ENCODE measurements at regions not wholly inside any gene's neighbourhood (a gene's known extent, or its start where the extent isn't known, plus 50 kb on each side); places are given as distances from the start of the nearest gene placed in this dataset.

DNA sequence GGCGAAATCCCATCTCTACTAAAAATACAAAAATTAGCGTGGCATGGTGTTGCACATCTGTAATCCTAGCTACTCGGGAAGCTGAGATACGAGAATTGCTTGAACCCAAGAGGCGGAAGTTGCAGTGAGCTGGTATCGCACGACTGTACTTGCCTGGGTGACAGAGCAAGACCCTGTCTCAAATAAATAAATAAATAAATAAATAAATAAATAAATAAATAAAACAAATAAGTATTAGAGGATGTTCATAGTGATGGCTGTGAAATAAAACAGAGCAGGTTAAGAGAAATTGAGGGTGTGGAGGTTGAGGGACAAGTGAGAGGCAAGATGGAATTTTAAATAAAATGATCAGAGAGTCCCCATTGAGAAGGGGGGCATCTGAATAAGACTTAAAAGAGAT is 124.7 kb upstream of the DST start:
- Mint-ChIP-seq H3K27ac (no peak overlapping the region), H3K4me1 (ENCODE audit: unreplicated experiment) (peaks cover 19% of the 10 kb centered on the region), H3K36me3 (peaks cover 5% of the 10 kb centered on the region), H3K4me3 (no peak overlapping the region), H3K27me3 (no peaks in the 10 kb centered on the region), H3K9me3 (no peaks in the 10 kb centered on the region)
- DNase-seq (ENCODE audit: extremely low spot score, unreplicated experiment) = no peak
- TF ChIP-seq, protein P1, sequence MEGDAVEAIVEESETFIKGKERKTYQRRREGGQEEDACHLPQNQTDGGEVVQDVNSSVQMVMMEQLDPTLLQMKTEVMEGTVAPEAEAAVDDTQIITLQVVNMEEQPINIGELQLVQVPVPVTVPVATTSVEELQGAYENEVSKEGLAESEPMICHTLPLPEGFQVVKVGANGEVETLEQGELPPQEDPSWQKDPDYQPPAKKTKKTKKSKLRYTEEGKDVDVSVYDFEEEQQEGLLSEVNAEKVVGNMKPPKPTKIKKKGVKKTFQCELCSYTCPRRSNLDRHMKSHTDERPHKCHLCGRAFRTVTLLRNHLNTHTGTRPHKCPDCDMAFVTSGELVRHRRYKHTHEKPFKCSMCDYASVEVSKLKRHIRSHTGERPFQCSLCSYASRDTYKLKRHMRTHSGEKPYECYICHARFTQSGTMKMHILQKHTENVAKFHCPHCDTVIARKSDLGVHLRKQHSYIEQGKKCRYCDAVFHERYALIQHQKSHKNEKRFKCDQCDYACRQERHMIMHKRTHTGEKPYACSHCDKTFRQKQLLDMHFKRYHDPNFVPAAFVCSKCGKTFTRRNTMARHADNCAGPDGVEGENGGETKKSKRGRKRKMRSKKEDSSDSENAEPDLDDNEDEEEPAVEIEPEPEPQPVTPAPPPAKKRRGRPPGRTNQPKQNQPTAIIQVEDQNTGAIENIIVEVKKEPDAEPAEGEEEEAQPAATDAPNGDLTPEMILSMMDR (conservative IDR thresholded peaks at IDR 0.05) = no peak

DNA sequence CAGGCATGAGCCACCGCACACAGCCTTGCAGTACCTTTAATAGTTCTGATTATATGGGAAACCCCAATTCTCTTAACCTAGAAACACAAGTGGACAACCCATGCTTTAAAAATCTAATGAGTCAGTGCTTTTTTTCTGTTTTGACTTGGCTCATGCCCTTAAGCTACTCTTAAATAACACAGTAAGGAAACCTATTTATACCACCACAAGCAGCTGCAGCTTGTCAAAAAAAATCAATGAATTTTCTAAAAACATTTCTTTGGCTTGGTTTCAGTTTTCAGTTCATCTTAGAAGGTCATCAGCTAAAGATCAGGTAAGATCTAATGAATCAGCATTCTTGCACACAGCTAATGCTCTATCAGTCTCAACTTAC is 124.1 kb upstream of the DST start:
- no peak overlapping the region for H3K4me3 Mint-ChIP-seq
- peaks cover 19% of the 10 kb centered on the region for H3K4me1 Mint-ChIP-seq (ENCODE audit: unreplicated experiment)
- H3K27ac Mint-ChIP-seq = no peak overlapping the region
- H3K27me3 Mint-ChIP-seq = no peaks in the 10 kb centered on the region
- TF ChIP-seq, protein P1 (conservative IDR thresholded peaks at IDR 0.05) = no peak
- no peaks in the 10 kb centered on the region for H3K9me3 Mint-ChIP-seq
- no peak for DNase-seq (ENCODE audit: extremely low spot score, unreplicated experiment)
- H3K36me3 Mint-ChIP-seq = peaks cover 5% of the 10 kb centered on the region

DNA sequence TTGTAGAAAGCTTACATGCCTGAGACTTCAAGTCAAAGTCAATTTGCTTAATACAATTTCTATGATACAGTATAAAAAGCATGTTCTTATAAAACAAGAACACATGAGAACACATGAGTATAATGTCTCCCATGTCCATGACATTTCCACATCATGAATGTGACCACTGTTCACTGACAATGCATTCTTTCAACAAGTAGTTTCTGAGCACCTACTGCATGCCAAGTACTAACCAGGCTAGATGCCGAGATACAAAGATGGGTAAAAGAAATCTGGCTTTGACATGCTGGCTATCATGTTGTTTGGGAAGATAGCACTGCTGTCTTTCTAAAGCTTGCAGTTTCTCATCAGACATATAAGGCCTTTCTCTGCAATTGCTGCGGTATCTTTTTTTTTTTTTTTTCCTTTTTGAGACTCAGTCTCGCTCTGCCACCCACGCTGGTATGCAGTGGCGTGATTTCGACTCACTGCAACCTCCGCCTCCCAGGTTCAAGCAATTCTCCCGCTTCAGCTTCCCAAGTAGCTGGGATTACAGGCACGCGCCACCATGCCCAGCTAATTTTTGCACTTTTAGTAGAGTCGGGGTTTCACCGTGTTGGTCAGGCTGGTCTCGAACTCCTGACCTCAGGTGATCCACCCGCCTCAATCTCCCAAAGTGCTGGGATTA is 123.6 kb upstream of the DST start:
- no peaks in the 10 kb centered on the region for H3K27me3 Mint-ChIP-seq
- DNase-seq (ENCODE audit: extremely low spot score, unreplicated experiment) = no peak
- H3K27ac Mint-ChIP-seq = no peak overlapping the region
- TF ChIP-seq, protein P1 (conservative IDR thresholded peaks at IDR 0.05) = no peak
- H3K4me1 Mint-ChIP-seq (ENCODE audit: unreplicated experiment) = peaks cover 19% of the 10 kb centered on the region
- peaks cover 5% of the 10 kb centered on the region for H3K36me3 Mint-ChIP-seq
- no peaks in the 10 kb centered on the region for H3K9me3 Mint-ChIP-seq
- H3K4me3 Mint-ChIP-seq = no peak overlapping the region

DNA sequence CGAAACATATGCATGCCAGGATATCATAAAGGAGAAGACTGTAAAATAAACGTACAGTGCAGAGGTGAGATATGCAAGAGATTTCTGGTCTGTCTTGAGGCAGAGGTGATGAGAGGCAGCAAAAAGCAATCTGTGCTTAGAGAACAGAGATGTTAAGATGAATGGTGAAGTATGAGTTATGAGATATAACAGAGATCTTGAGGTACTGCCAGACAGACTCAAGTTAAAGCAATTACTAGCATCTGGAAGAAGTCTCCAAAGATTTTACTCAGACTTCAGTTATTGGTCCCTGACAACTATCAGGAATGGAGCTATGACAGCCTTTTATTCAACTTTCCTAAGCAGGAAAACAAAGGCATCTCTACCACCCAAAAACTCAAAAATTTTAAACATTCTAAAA is 122.8 kb upstream of the DST start:
- DNase-seq (ENCODE audit: extremely low spot score, unreplicated experiment) = no peak
- H3K27me3 Mint-ChIP-seq = no peaks in the 10 kb centered on the region
- no peaks in the 10 kb centered on the region for H3K9me3 Mint-ChIP-seq
- H3K36me3 Mint-ChIP-seq = peaks cover 5% of the 10 kb centered on the region
- TF ChIP-seq, protein P1 (conservative IDR thresholded peaks at IDR 0.05) = no peak
- peaks cover 19% of the 10 kb centered on the region for H3K4me1 Mint-ChIP-seq (ENCODE audit: unreplicated experiment)
- no peak overlapping the region for H3K4me3 Mint-ChIP-seq
- H3K27ac Mint-ChIP-seq = no peak overlapping the region

DNA sequence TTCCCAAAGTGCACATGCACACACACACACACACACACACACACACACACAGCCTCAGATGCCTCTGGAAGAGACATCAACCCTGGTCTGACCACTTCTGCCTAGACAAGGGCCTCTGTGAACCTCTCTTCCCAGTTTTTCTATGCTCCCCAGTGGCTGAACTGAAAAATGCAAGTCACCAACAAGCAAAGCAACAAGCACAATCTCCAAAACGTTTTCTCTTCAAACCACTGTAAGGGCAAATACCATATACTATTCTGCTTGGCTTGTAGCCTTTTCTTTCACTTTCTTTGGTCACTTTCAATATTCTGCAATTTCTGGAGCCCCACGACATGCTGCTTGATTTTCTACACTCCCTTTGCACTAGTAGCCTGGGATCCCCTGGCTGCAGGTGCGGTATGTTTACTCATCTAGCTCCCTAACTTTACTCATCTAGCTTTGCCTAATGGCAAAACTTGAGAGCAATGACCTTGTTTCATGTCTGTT is 121.4 kb upstream of the DST start:
- H3K9me3 Mint-ChIP-seq = no peaks in the 10 kb centered on the region
- peak overlapping the region; percentile 3 for H3K4me3 Mint-ChIP-seq
- no peaks in the 10 kb centered on the region for H3K27me3 Mint-ChIP-seq
- H3K4me1 Mint-ChIP-seq (ENCODE audit: unreplicated experiment) = peaks cover 22% of the 10 kb centered on the region
- H3K36me3 Mint-ChIP-seq = peaks cover 5% of the 10 kb centered on the region
- H3K27ac Mint-ChIP-seq = peak overlapping the region; percentile 79
- TF ChIP-seq, protein P1 (conservative IDR thresholded peaks at IDR 0.05) = peak; percentile 60
- DNase-seq (ENCODE audit: extremely low spot score, unreplicated experiment) = no peak
